Common myeloid progenitor, CD34-positive (primary cell): ENCODE measurements at regions not wholly inside any gene's neighbourhood (a gene's known extent, or its start where the extent isn't known, plus 50 kb on each side); places are given as distances from the start of the nearest gene placed in this dataset.
A peak's percentile ranks its signal among the peaks of the same experiment; 100 is the strongest.
"Not testable (repeated sequence)": the region's sequence is repeated elsewhere in the genome, so short reads cannot be mapped to it uniquely, and the experiment has no call there.

Experiments
- CTCF ChIA-PET: fragments of 350-600 bp; sonication (Branson Sonifier 250); formaldehyde crosslinking; loops from one replicate; lab custom pipeline; 2021; ENCODE audit warnings: antibody characterized with exemption; lab: Charles Lee
- POLR2A ChIA-PET: fragments of 350-600 bp; sonication (Branson Sonifier 250); formaldehyde crosslinking; loops from one replicate; lab custom pipeline; 2021; ENCODE audit warnings: antibody characterized with exemption; lab: Charles Lee
- DNase-seq, 3 donors: peaks; one replicate each; pipeline versions ENCODE4 v3.0.0 to v3.0.0-alpha.2; 2013
- H3K27ac ChIP-seq, 2 experiments: 1 replicate in 1 of 2; 2 replicates in 1 of 2; pipeline ENCODE4 v1.7.0; 2013; ENCODE audit warnings: inconsistent platforms in 2 of 2, low read length in 2 of 2, mild to moderate bottlenecking in 2 of 2, low read depth in 1 of 2, moderate library complexity in 1 of 2; ENCODE audit not compliant: severe bottlenecking in 2 of 2, insufficient read depth in 1 of 2, poor library complexity in 1 of 2
- H3K27me3 ChIP-seq, 5 experiments: replicated peaks in 2 of 5; 1 replicate in 3 of 5; 2 replicates in 2 of 5; pipeline versions ENCODE4 v1.6.1 to v1.7.0; 2013; ENCODE audit warnings: low read length in 4 of 5, mild to moderate bottlenecking in 2 of 5, moderate library complexity in 2 of 5, inconsistent platforms in 1 of 5; ENCODE audit not compliant: insufficient read depth in 5 of 5, control insufficient read depth in 4 of 5
- H3K36me3 ChIP-seq, 4 experiments: 1 replicate in 2 of 4; 2 replicates in 2 of 4; pipeline versions ENCODE4 v1.6.1 to v1.7.0; 2013; ENCODE audit warnings: low read length in 3 of 4, control low read depth in 1 of 4, mild to moderate bottlenecking in 1 of 4; ENCODE audit not compliant: control insufficient read depth in 4 of 4, insufficient read depth in 4 of 4
- H3K4me1 ChIP-seq, 4 experiments: 1 replicate in 3 of 4; 2 replicates in 1 of 4; pipeline versions ENCODE4 v1.6.1 to v1.7.1; 2013; ENCODE audit warnings: low read length in 3 of 4, mild to moderate bottlenecking in 3 of 4, control low read depth in 1 of 4, inconsistent platforms in 1 of 4, moderate library complexity in 1 of 4; ENCODE audit not compliant: control insufficient read depth in 4 of 4, insufficient read depth in 4 of 4; ENCODE audit errors: control extremely low read depth in 1 of 4
- H3K4me3 ChIP-seq, 7 experiments: 1 replicate in 4 of 7; 2 replicates in 3 of 7; pipeline versions ENCODE4 v1.5.1 to v1.7.0; 2013; ENCODE audit warnings: mild to moderate bottlenecking in 7 of 7, low read length in 6 of 7, moderate library complexity in 6 of 7, inconsistent platforms in 2 of 7, low read depth in 2 of 7, control low read depth in 1 of 7; ENCODE audit not compliant: insufficient read depth in 4 of 7, control insufficient read depth in 1 of 7; ENCODE audit errors: extremely low read depth in 1 of 7
- H3K9me3 ChIP-seq, 5 experiments: 1 replicate in 4 of 5; 2 replicates in 1 of 5; pipeline versions ENCODE4 v1.6.1 to v1.7.1; 2013; ENCODE audit warnings: low read length in 4 of 5, mild to moderate bottlenecking in 2 of 5, inconsistent platforms in 1 of 5, low read depth in 1 of 5, moderate library complexity in 1 of 5; ENCODE audit not compliant: control insufficient read depth in 4 of 5, insufficient read depth in 2 of 5; ENCODE audit errors: control extremely low read depth in 1 of 5
- WGBS: methylation state at CpG from one replicate; pipeline ENCODE4 v1.1.5; 2013; ENCODE audit not compliant: insufficient coverage; 5-methylcytosine and 5-hydroxymethylcytosine counted together

GRCh38 chr7:357531-358209, 67.7 kb downstream of the FOXL3 start:
- H3K4me1 ChIP-seq, result peaks cover 8 to 35% (median 32%) of the 10 kb centered on the region in 4 experiments
- POLR2A ChIA-PET, result no interaction called here
- DNase-seq, result no peak
- CTCF ChIA-PET, result no interaction called here
- H3K9me3 ChIP-seq, result peaks cover 0 to 7% (median 0%) of the 10 kb centered on the region in 5 experiments
- H3K27ac ChIP-seq, result no peak overlapping the region
- 86% methylated on average over 10 of the region's 12 CpGs for WGBS
- H3K4me3 ChIP-seq, result no peak overlapping the region
- H3K27me3 ChIP-seq, result peaks cover 0 to 3% (median 0%) of the 10 kb centered on the region in 5 experiments
- no peaks in the 10 kb centered on the region for H3K36me3 ChIP-seq

GRCh38 chr7:358352-358751, 68.4 kb downstream of the FOXL3 start:
- H3K9me3 ChIP-seq, result peaks cover 0 to 7% (median 0%) of the 10 kb centered on the region in 5 experiments
- no peaks in the 10 kb centered on the region for H3K36me3 ChIP-seq
- CTCF ChIA-PET, result no interaction called here
- no CpG with 5 or more reads among the region's 1 CpG for WGBS
- H3K27ac ChIP-seq, result no peak overlapping the region
- POLR2A ChIA-PET, result no interaction called here
- no peak for DNase-seq
- H3K27me3 ChIP-seq, result peaks cover 0 to 3% (median 0%) of the 10 kb centered on the region in 5 experiments
- peaks cover 8 to 40% (median 37%) of the 10 kb centered on the region in 4 experiments for H3K4me1 ChIP-seq
- H3K4me3 ChIP-seq, result no peak overlapping the region

DNA sequence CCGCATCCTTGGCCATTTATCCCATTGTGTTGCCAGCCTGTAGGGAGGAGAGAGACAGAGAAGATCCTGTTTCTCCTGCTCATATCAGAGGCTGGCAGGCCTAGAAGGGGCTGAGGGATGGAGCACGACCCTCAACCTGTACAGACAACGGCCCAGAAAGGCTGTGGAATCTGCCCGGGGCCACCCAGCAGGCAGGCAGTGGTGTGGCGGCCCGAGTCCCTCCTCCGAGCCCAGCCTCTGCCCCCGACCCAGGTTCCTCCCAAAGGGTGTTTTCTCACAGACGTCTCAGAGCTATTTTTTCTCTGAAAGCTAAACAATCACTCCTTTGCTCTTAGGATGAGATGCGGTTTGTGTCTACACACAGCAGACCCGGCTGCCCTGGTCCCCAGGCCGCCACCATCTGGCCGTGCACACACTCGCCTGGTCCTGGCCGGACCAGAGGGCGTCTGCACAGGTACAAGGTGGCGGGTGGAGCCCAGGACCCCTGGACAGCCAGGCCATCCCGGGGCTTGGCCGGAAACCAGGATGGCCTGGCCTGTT, 69.3 kb downstream of the FOXL3 start:
- H3K9me3 ChIP-seq, result peaks cover 0 to 7% (median 0%) of the 10 kb centered on the region in 5 experiments
- WGBS, result 53% methylated on average over 19 of the region's 19 CpGs
- peak in 2 of 3 donors; percentile 55 to 65 for DNase-seq
- ChIA-PET CTCF (interaction anchor here (1.2 kb wide), 1 partner anchor 14 kb away, joined by 4 read pairs; no protein-coding TSS in a partner anchor), POLR2A (interaction anchor here (0.9 kb wide), 1 partner anchor 454 kb away, joined by 3 read pairs; no protein-coding TSS in a partner anchor)
- H3K36me3 ChIP-seq, result no peaks in the 10 kb centered on the region
- peaks cover 0 to 3% (median 0%) of the 10 kb centered on the region in 5 experiments for H3K27me3 ChIP-seq
- H3K4me3 ChIP-seq, result peak overlapping the region in 2 of 7 experiments; percentile 50 to 69
- H3K4me1 ChIP-seq, result peaks cover 8 to 48% (median 44%) of the 10 kb centered on the region in 4 experiments
- H3K27ac ChIP-seq, result no peak overlapping the region

- H3K27me3 ChIP-seq, result peaks cover 0 to 3% (median 0%) of the 10 kb centered on the region in 5 experiments
- H3K9me3 ChIP-seq, result peaks cover 0 to 7% (median 0%) of the 10 kb centered on the region in 5 experiments
- H3K4me3 ChIP-seq, result peak overlapping the region in 4 of 7 experiments; percentile 40 to 69 (median 56)
- peak; percentile 54 to 95 (median 94) for DNase-seq
- 1% methylated on average over 21 of the region's 25 CpGs for WGBS
- ChIA-PET POLR2A (interaction anchor here (0.9 kb wide), 1 partner anchor 453 kb away, joined by 3 read pairs; no protein-coding TSS in a partner anchor), CTCF (interaction anchor here (1.2 kb wide), 1 partner anchor 13 kb away, joined by 4 read pairs; no protein-coding TSS in a partner anchor)
- no peaks in the 10 kb centered on the region for H3K36me3 ChIP-seq
- H3K27ac ChIP-seq, result no peak overlapping the region
- H3K4me1 ChIP-seq, result peaks cover 8 to 48% (median 45%) of the 10 kb centered on the region in 4 experiments
Measured at GRCh38 chr7:359766-360361, 69.9 kb downstream of the FOXL3 start.

GRCh38 chr7:360454-361100, 70.6 kb downstream of the FOXL3 start:
- peaks cover 8 to 51% (median 47%) of the 10 kb centered on the region in 4 experiments for H3K4me1 ChIP-seq
- DNase-seq, result peak in 2 of 3 donors; percentile 55 to 72
- WGBS, result 59% methylated on average over 35 of the region's 39 CpGs
- CTCF ChIA-PET, result no interaction called here
- POLR2A ChIA-PET, result no interaction called here
- H3K27me3 ChIP-seq, result peaks cover 0 to 3% (median 0%) of the 10 kb centered on the region in 5 experiments
- no peaks in the 10 kb centered on the region for H3K36me3 ChIP-seq
- H3K9me3 ChIP-seq, result peaks cover 0 to 7% (median 0%) of the 10 kb centered on the region in 5 experiments
- peak overlapping the region in 4 of 7 experiments; percentile 40 to 69 (median 56) for H3K4me3 ChIP-seq
- no peak overlapping the region for H3K27ac ChIP-seq

DNA sequence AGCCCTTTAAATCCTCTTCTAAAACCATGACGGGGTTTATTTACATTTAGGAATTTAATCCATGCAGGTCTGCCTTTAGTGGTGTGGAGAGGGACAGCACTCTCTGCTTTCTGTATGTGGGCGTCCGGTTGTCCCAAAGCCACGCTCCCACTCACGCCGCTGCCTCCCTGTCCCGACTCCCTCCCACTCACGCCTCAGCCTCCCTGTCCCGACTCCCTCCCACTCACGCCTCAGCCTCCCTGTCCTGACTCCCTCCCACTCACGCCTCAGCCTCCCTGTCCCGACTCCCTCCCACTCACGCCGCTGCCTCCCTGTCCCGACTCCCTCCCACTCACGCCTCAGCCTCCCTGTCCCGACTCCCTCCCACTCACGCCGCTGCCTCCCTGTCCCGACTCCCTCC, 71.2 kb downstream of the FOXL3 start:
- H3K36me3 ChIP-seq, H3K9me3 ChIP-seq, H3K27me3 ChIP-seq, POLR2A ChIA-PET, CTCF ChIA-PET, DNase-seq, H3K27ac ChIP-seq: not testable (repeated sequence)
- peak overlapping the region in 1 of 7 experiments; percentile 13 for H3K4me3 ChIP-seq
- 88% methylated on average over 12 of the region's 20 CpGs for WGBS
- peaks cover 13 to 57% (median 53%) of the 10 kb centered on the region in 4 experiments for H3K4me1 ChIP-seq
